NOMO-1 treated with DMSO at 0.1 percent for 48 hours (cell line): ENCODE measurements at regions not wholly inside any gene's neighbourhood (a gene's known extent, or its start where the extent isn't known, plus 50 kb on each side); places are given as distances from the start of the nearest gene placed in this dataset.

ENCODE experiments used
- DNase-seq: peaks from one replicate; lab custom pipeline; 2025; ENCODE audit not compliant: unreplicated experiment; lab: John Stamatoyannopoulos, UW

DNA sequence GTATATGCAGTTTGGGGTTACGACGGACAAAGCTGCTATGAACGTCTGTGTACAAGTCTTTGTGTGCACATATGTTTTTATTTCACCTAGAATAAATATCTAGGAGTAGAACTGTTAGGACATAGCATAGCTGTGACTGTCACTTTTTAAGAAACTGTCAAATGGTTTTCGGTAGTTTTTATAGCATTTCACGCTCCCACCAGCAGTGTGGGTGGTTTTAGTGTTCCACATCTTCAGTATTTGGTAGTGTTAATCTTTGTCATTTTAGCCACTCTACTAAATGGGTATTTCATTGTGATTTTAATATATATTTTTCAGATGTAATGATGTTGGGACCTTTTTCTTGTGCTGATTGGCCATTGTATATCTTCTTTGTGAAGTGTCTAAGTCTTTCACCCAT, 109.1 kb upstream of the BCAT1 start:
- DNase-seq = no peak

GRCh38 chr12:25056486-25057130, 107.7 kb upstream of the BCAT1 start:
- peak; percentile 13 for DNase-seq

DNA sequence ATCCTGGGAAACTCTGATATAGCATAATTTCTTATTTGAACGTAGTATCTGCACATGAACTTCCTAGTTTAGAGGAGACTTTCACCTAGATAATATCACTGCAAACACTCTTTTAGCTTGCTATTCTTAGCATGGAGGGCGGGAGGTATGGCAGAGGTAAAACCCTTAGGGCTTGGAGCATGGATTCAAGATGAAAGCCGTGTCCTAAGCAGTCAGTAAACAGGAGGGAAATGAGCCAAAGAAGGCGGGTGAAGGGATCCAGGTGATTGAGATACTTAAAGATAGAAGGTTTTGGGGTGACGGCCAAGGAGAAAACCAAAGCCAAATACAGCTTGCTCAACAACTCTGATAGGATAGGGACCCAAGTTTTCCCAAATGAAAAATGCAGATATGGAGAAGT, 107.1 kb upstream of the BCAT1 start:
- no peak for DNase-seq

DNA sequence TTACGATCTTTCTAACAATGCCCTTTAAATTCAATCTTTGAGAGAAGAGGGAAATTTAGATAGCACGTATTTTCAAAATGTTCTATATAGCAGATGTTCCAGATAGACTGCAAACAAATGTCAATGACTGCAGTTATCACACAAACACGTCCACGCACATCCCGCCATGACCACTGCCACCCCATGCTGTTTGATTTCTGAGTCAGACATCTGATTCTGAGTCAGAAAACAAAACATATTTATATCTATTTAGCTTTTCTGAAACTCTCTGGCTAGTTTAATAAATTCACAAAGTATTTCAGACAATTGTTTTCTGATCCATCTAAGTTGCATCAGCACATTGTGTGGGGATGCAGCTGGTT, 105.9 kb upstream of the BCAT1 start:
- no peak for DNase-seq

- DNase-seq = no peak
Measured at GRCh38 chr12:25054076-25054782, 105.3 kb upstream of the BCAT1 start.

DNA sequence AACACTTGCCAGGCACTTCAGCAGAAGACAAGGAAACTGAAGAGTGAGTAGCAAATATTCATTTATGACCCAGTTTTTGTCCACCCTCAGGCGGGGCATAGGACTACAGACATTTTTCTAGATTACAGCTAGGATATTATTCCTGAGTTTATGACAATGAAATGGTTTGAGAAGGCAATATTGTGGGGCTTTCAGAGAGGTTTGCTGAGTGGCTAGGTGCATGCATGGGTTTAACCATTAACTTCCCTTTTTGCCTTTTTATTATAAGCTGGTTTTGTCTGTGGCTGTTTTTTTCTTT, 104.0 kb upstream of the BCAT1 start:
- peak; percentile 48 for DNase-seq

DNA sequence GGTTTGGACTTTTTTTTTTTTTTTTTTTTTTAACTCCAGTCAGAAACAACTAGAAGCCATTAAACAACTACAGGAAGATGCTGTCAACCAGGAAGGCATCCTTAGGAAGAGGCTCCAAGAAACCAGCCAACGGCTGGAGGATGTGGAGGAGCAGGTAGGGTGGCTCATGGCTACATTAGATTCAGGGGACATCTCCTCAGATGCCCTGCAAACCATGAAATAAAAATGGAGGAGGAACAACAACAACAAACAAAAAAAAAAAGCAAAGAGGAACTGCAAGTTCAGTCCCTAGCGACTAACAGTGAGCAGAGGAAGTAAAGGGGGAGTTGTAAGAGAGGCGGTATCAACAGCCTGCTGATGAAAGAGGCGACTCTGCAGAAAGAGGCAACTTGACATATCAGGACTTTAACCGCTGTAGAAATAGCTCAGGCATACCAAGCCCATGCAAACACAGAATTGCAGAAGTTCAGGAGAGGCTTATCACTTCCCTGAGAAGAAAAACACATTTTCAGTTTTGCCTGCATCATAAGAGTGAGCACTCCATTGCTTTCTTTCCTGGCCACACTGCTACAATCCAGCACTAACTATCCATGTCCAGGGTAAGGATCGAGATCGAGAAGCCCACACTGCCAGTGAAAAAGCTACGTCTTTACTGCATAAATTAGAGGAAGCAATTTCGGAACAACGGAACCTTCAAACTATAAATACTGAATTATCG, 103.5 kb upstream of the BCAT1 start:
- DNase-seq = peak; percentile 99

- DNase-seq = peak; percentile 79
Measured at GRCh38 chr12:25051656-25052195, 102.8 kb upstream of the BCAT1 start.

DNA sequence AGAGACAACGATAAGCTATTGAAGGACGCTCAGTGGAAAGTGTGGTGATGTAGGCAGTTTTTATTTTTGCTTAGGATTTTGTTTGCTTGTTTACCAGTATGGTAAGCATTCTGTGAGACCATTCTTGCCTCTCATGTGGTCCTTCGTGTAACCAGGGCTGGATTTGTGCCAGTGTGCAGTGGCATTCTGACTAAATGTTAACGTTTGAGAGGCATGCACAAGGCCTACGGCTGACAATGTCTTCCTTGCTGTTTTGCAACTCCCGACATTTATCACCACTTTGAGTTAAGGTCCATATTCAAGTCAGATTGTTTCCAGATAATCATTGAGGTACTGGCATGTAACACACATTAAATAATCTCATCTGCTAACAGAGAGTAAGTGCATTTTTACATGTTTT, 102.3 kb upstream of the BCAT1 start:
- no peak for DNase-seq

DNA sequence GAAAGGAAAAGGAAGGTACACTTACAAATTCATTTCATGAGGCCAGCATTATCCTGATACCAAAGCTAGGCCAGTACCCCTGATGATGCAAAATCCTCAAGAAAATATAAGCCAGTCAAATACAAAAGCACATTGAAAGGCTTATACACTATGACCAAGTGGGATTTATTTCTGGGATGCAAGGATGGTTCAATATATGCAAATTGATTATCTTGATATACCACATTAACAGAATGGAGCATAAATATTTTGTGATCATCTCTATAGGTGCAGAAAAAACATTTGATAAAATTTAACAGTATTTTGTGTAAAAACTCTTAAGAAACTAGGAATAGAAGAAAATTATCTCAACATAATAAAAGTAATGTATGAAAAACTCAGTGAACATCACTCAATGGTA, 97.0 kb upstream of the BCAT1 start:
- DNase-seq = no peak

- no peak for DNase-seq
Measured at GRCh38 chr12:25041006-25041741, 92.3 kb upstream of the BCAT1 start.

DNA sequence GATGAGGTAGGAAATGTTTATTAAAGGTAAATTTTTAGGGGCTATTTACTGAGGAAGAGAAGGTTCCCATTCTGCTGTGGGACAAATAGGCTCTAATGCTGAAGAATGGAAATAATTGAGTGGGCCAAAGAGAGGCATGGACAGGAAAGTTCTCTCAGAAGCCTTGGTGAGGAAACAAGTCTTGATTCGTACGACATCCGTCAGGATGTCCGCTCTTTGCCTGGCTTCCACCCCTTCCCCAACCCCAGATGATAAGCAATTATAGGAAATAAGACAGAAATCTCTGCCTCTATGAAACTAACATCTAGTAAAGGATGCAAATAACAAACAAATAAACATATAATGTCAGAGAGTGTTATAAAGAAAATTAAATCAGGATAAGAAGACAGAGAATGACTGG, 91.7 kb upstream of the BCAT1 start:
- DNase-seq = no peak

DNA sequence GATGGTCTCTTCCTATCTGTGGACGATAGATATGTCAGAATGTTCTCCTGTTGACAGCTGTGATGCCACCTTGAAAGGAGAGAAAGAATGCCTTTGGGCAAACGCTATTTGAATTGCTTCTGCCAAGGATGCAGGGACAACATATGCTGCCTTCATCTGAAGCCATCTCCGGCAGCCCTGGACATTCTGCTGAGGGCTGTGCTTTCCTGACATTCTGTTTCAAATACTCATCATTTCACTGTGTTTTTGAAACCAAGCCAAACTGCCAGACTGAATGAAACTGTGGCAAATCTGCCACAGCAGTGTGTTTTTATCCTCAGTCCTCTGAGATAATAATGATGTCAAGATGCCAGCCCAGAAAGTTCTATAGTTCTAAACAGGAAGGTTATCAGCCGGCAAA, 85.8 kb upstream of the BCAT1 start:
- no peak for DNase-seq

DNA sequence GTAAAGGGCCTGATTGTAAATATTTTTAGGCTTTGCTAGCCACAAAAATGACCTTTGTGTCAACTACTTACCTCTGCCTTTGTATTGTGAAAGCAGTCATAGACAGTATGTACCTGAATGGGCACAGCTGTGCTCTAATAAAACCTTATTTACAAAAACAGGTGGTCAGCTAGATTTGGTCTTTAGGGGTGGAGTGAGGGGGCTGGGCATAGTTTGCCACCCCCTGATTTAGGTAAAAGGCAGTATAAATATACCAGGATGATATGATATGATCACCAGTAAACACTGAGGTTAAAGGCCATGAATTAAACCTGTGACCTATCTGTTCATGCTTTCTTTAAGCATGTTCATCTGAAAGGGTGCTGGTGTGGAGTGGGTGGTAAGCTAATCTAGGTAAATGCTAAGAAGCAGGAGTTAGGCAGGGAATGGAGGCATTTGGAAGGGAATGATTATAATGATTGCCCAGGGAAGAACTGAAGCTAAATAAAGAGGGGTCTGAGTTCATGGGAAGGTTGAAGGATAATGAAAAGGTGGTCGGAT, 77.1 kb upstream of the BCAT1 start:
- DNase-seq = no peak

- DNase-seq = no peak
Measured at GRCh38 chr12:25025260-25025659, 76.4 kb upstream of the BCAT1 start.

DNA sequence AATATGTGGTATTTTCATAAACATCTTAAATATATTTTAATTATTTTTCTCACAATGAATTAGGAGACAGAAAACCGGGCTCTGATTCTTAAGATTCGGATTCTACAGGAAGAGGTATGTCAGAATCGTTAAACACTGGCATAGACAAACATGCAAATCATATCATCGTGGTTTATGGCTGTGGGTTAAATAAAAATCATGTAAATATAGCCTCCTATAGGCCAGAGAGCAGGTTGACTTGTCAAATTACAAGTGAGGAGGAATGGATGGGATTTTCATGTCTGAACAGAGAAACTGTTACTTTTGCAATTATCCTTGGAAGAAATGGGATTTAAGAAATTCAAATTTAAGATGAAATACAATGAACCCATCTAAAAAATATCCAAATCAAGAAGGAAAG, 74.9 kb upstream of the BCAT1 start:
- DNase-seq = no peak

GRCh38 chr12:25020621-25021243, 71.8 kb upstream of the BCAT1 start:
- DNase-seq = peak; percentile 95

DNA sequence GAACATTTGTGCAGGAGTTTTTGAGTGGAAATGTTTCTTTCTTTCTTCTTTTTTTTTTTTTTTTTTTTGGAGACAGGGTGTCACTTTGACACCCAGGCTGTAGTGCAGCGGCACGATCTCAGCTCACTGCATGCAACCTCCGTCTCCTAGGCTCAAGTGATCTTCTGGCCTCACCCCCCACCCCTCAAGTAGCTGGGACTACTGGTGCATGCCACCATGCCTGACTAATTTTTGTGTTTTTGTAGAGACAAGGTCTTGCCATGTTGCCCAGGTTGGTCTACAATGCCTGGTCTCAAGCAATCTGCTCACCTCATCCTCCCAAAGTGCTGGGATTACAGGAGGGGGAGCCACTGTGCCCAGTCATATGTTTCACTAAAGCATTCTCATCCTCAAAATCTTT, 69.2 kb upstream of the BCAT1 start:
- DNase-seq = no peak

GRCh38 chr12:25017336-25017735, 68.4 kb upstream of the BCAT1 start:
- DNase-seq = no peak

- no peak for DNase-seq
Measured at GRCh38 chr12:25014961-25015360, 66.1 kb upstream of the BCAT1 start.

- DNase-seq = no peak
Measured at GRCh38 chr12:25013061-25013460, 64.2 kb upstream of the BCAT1 start.
